Fibroblast of lung (primary cell): ENCODE measurements at regions not wholly inside any gene's neighbourhood (a gene's known extent, or its start where the extent isn't known, plus 50 kb on each side); places are given as distances from the start of the nearest gene placed in this dataset.

Experiments used
- DNase-seq, 2 donors: peaks; one replicate each; pipeline versions ENCODE4 v3.0.0 to v3.0.0-alpha.2; 2010; ENCODE audit warnings: low read depth in 2 of 2
- H2AFZ ChIP-seq: 2 replicates; pipeline ENCODE4 v1.5.1; 2012; ENCODE audit warnings: low read length, control low read depth, inconsistent platforms
- H3K27ac ChIP-seq: 2 replicates; pipeline ENCODE4 v1.5.1; 2011; ENCODE audit warnings: low read length, control low read depth; ENCODE audit not compliant: insufficient read depth
- H3K27me3 ChIP-seq: 2 replicates; pipeline ENCODE4 v1.5.1; 2011; ENCODE audit warnings: mild to moderate bottlenecking, low read length; ENCODE audit not compliant: control insufficient read depth, insufficient read depth
- H3K36me3 ChIP-seq: 2 replicates; pipeline ENCODE4 v1.5.1; 2011; ENCODE audit warnings: low read length; ENCODE audit not compliant: control insufficient read depth, insufficient read depth
- H3K4me1 ChIP-seq: 2 replicates; pipeline ENCODE4 v1.5.1; 2011; ENCODE audit warnings: low read length; ENCODE audit not compliant: control insufficient read depth, insufficient read depth; ENCODE audit errors: extremely low read depth
- H3K4me2 ChIP-seq: 2 replicates; pipeline ENCODE4 v1.5.1; 2011; ENCODE audit warnings: low read length, control low read depth; ENCODE audit not compliant: insufficient read depth; ENCODE audit errors: extremely low read depth
- H3K4me3 ChIP-seq, 4 experiments: fragments of 200-600 bp in 1 of 4; sonication (generic) in 1 of 4; replicated peaks in 1 of 4; 2 replicates each; pipeline ENCODE4 v1.5.1; 2011 to 2016; ENCODE audit warnings: low read length in 4 of 4, low read depth in 3 of 4, mild to moderate bottlenecking in 3 of 4, control low read depth in 2 of 4, inconsistent platforms in 1 of 4, mixed read lengths in 1 of 4; ENCODE audit not compliant: insufficient read depth in 1 of 4; ENCODE audit errors: control extremely low read depth in 1 of 4
- H3K79me2 ChIP-seq: 2 replicates; pipeline ENCODE4 v1.5.1; 2012; ENCODE audit warnings: mild to moderate bottlenecking, low read length, inconsistent platforms; ENCODE audit not compliant: control insufficient read depth, insufficient read depth
- H3K9ac ChIP-seq: 2 replicates; pipeline ENCODE4 v1.5.1; 2011; ENCODE audit warnings: mild to moderate bottlenecking, low read length, control low read depth; ENCODE audit not compliant: insufficient read depth
- H3K9me3 ChIP-seq: 2 replicates; pipeline ENCODE4 v1.5.1; 2012; ENCODE audit warnings: low read depth, low read length; ENCODE audit not compliant: control insufficient read depth, insufficient read depth
- H4K20me1 ChIP-seq: 2 replicates; pipeline ENCODE4 v1.5.1; 2011; ENCODE audit warnings: low read length; ENCODE audit not compliant: control insufficient read depth, insufficient read depth; ENCODE audit errors: extremely low read depth
- EZH2 ChIP-seq: IDR thresholded peaks from 2 replicates; pipeline ENCODE4 v1.5.1; 2012; ENCODE audit warnings: low read length, control low read depth, mild to moderate bottlenecking; ENCODE audit errors: missing control alignments
- TF ChIP-seq, protein P1 (sequence below), 2 donors: IDR thresholded peaks in 1 of 2; conservative IDR thresholded peaks in 1 of 2; 1 replicate in 1 of 2; 2 replicates in 1 of 2; pipeline ENCODE4 v1.5.1; 2011 to 2012; ENCODE audit warnings: low read length in 2 of 2, control low read depth in 1 of 2, inconsistent platforms in 1 of 2, low read depth in 1 of 2, mild to moderate bottlenecking in 1 of 2

DNA sequence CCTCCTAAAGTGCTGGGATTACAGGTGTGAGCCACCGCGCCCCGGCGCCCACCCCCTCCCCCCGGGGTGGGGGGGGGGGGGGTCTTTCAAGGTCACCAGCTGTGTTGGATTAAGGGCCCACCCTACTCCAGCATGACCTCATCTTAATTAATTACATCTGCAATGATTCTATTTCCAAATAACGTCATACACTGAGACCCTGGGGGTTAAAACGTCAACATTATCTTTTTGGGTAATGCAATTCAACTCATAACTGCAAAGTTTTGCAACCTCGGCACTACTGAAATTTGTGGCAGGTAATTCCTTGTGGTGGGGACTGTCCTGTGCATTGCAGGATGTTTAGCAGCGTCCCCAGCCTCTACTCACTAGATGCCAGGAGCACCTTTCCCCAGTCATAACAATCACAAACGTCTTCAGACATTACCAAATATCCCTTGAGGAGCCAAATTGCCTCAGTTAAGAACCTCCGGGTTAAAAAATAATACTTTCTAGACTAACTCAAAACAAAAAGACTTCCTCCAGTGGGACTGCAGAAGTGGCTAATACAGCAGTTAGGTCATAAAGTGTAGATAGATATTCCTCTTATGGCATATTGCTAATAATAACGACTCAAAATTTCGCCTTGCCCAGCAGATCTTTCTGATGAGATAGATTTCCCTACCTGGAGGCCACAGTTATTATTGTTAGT, 233.0 kb upstream of the KAZN start:
- Histone ChIP-seq H3K4me2 (no peak overlapping the region), H2AFZ (no peak overlapping the region), H3K4me3 (no peak overlapping the region), H3K4me1 (no peaks in the 10 kb centered on the region), H3K79me2 (no peaks in the 10 kb centered on the region), H4K20me1 (no peaks in the 10 kb centered on the region), H3K9me3 (no peaks in the 10 kb centered on the region), H3K27ac (no peak overlapping the region), H3K36me3 (no peaks in the 10 kb centered on the region), H3K9ac (no peak overlapping the region), H3K27me3 (no peaks in the 10 kb centered on the region)
- TF ChIP-seq, protein P1, sequence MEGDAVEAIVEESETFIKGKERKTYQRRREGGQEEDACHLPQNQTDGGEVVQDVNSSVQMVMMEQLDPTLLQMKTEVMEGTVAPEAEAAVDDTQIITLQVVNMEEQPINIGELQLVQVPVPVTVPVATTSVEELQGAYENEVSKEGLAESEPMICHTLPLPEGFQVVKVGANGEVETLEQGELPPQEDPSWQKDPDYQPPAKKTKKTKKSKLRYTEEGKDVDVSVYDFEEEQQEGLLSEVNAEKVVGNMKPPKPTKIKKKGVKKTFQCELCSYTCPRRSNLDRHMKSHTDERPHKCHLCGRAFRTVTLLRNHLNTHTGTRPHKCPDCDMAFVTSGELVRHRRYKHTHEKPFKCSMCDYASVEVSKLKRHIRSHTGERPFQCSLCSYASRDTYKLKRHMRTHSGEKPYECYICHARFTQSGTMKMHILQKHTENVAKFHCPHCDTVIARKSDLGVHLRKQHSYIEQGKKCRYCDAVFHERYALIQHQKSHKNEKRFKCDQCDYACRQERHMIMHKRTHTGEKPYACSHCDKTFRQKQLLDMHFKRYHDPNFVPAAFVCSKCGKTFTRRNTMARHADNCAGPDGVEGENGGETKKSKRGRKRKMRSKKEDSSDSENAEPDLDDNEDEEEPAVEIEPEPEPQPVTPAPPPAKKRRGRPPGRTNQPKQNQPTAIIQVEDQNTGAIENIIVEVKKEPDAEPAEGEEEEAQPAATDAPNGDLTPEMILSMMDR (conservative IDR thresholded peaks at IDR 0.05 in 1 of 2, IDR thresholded peaks at IDR 0.05 in 1 of 2; ENCODE audit: low read depth in 1 of 2, low read length in 2 of 2): no peak
- TF ChIP-seq EZH2: no peak
- DNase-seq: no peak

DNA sequence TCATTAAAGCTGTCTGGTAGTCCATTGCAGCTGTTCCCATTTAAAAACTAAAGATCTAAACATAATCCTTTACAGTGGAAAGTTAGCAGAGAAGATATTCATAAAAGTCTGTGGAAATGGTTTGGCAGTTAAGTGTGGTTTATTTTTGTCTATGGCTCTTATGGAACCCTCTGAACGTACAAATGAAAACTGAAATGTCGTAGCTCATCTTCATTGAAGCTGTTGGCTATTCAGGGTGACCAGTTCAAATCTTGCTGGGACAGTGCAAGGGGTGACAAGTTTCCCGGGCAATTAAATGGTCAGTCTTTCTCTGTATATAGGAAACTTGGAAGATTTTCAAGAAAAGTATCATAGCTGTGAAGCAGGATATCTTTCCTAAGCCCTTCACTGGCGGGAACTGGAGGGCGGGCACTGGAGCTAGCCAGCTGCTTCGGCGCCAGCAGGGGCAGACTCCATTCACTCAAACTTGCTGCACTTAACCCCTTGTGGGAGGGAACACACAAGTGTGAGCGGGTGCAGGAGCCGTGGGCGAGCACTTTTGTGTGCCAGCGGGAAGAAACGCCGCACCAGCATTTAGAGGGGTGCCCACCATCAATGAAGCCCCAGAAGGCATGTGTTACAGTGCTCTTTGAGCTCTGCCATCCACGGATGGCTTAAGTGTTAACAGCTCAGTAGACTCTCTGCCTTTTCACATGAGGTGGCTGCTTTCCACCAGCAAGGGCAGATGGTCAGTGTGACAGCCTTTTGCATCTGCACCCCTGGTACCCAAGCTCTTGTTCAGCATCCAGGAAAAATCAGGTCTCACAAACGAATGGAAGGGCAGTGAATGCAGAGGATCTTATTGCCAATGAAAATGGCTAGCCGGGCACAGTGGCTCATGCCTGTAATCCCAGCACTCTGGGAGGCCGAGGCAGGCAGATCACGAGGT, 232.1 kb upstream of the KAZN start:
- no peaks in the 10 kb centered on the region for H4K20me1 ChIP-seq
- no peak for TF ChIP-seq EZH2
- TF ChIP-seq, protein P1 (conservative IDR thresholded peaks at IDR 0.05 in 1 of 2, IDR thresholded peaks at IDR 0.05 in 1 of 2; ENCODE audit: low read depth in 1 of 2, low read length in 2 of 2): peak; percentile 10 to 14
- H3K36me3 ChIP-seq: no peaks in the 10 kb centered on the region
- H3K4me3 ChIP-seq: peak overlapping the region in 1 of 4 experiments; percentile 2
- peak overlapping the region; percentile 3 for H3K4me2 ChIP-seq
- no peaks in the 10 kb centered on the region for H3K9me3 ChIP-seq
- no peaks in the 10 kb centered on the region for H3K4me1 ChIP-seq
- H3K27me3 ChIP-seq: no peaks in the 10 kb centered on the region
- H3K79me2 ChIP-seq: no peaks in the 10 kb centered on the region
- H2AFZ ChIP-seq: no peak overlapping the region
- H3K9ac ChIP-seq: no peak overlapping the region
- no peak overlapping the region for H3K27ac ChIP-seq
- DNase-seq: peak; percentile 14 to 54

DNA sequence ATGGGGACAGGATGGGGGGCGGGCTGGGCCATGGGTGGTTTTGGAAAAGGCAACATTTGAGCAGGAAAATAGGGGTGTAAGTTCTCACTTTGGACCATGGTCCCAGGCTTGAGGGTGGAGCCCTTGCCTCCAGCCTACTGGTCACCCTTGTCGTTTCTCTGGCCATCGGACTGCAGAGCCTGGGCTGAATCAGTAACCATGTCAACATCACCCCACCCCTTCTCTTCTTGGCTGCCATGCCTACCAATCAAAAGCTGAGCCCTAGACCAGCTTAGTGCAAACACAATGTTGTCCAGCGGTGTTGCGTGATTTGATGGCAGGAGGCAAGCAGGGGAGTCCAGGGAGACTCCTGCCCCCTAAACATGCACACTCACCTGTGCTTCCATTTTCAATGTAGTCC, 231.0 kb upstream of the KAZN start:
- H3K79me2 ChIP-seq: no peaks in the 10 kb centered on the region
- H4K20me1 ChIP-seq: no peaks in the 10 kb centered on the region
- H3K36me3 ChIP-seq: no peaks in the 10 kb centered on the region
- H2AFZ ChIP-seq: no peak overlapping the region
- TF ChIP-seq EZH2: no peak
- TF ChIP-seq, protein P1 (conservative IDR thresholded peaks at IDR 0.05 in 1 of 2, IDR thresholded peaks at IDR 0.05 in 1 of 2; ENCODE audit: low read depth in 1 of 2, low read length in 2 of 2): no peak
- H3K4me3 ChIP-seq: no peak overlapping the region
- H3K27ac ChIP-seq: no peak overlapping the region
- no peak overlapping the region for H3K4me2 ChIP-seq
- no peak overlapping the region for H3K9ac ChIP-seq
- H3K27me3 ChIP-seq: no peaks in the 10 kb centered on the region
- no peak for DNase-seq
- no peaks in the 10 kb centered on the region for H3K4me1 ChIP-seq
- no peaks in the 10 kb centered on the region for H3K9me3 ChIP-seq
